Trophoblast cell (in vitro differentiated cells and primary cell): ENCODE measurements at regions not wholly inside any gene's neighbourhood (a gene's known extent, or its start where the extent isn't known, plus 50 kb on each side); places are given as distances from the start of the nearest gene placed in this dataset.

Source experiments
- DNase-seq, 2 donors: peaks; one replicate each; pipeline ENCODE4 v3.0.0-alpha.2; 2016
- H2AFZ ChIP-seq: 2 replicates; pipeline ENCODE4 v1.6.1; 2013; ENCODE audit warnings: low read length, moderate library complexity, mild to moderate bottlenecking; ENCODE audit not compliant: insufficient read depth, poor library complexity
- H2AK5ac ChIP-seq: 2 replicates; pipeline ENCODE4 v1.6.1; 2013; ENCODE audit warnings: mild to moderate bottlenecking, low read length
- H2BK120ac ChIP-seq: 2 replicates; pipeline ENCODE4 v1.6.1; 2013; ENCODE audit warnings: low read length, mild to moderate bottlenecking, moderate library complexity; ENCODE audit not compliant: insufficient read depth, poor library complexity
- H2BK12ac ChIP-seq: 2 replicates; pipeline ENCODE4 v1.6.1; 2013; ENCODE audit warnings: mild to moderate bottlenecking, low read length, moderate library complexity
- H2BK5ac ChIP-seq: 2 replicates; pipeline ENCODE4 v1.6.1; 2013; ENCODE audit warnings: low read length, low read depth, moderate library complexity, mild to moderate bottlenecking; ENCODE audit not compliant: poor library complexity
- H3K14ac ChIP-seq: 2 replicates; pipeline ENCODE4 v1.6.1; 2013; ENCODE audit warnings: mild to moderate bottlenecking, low read length
- H3K18ac ChIP-seq: 2 replicates; pipeline ENCODE4 v1.6.1; 2013; ENCODE audit warnings: mild to moderate bottlenecking, low read length
- H3K23ac ChIP-seq: 2 replicates; pipeline ENCODE4 v1.6.1; 2013; ENCODE audit warnings: low read length
- H3K27ac ChIP-seq: 2 replicates; pipeline ENCODE4 v1.5.1; 2013; ENCODE audit warnings: low read depth, mild to moderate bottlenecking, inconsistent platforms, low read length, moderate library complexity
- H3K27me3 ChIP-seq: 2 replicates; pipeline ENCODE4 v1.6.1; 2013; ENCODE audit warnings: inconsistent platforms, mild to moderate bottlenecking, low read length, moderate library complexity; ENCODE audit not compliant: insufficient read depth
- H3K36me3 ChIP-seq, 2 experiments: 1 replicate in 1 of 2; 2 replicates in 1 of 2; pipeline ENCODE4 v1.6.1; 2013; ENCODE audit warnings: low read length in 2 of 2, mild to moderate bottlenecking in 2 of 2, moderate library complexity in 1 of 2; ENCODE audit not compliant: insufficient read depth in 2 of 2, control insufficient read depth in 1 of 2
- H3K4ac ChIP-seq: 2 replicates; pipeline ENCODE4 v1.6.1; 2013; ENCODE audit warnings: low read depth, mild to moderate bottlenecking, low read length, moderate library complexity
- H3K4me1 ChIP-seq, 2 experiments: 1 replicate in 1 of 2; 2 replicates in 1 of 2; pipeline ENCODE4 v1.6.1; 2013; ENCODE audit warnings: low read length in 2 of 2, mild to moderate bottlenecking in 2 of 2, moderate library complexity in 1 of 2; ENCODE audit not compliant: insufficient read depth in 2 of 2, control insufficient read depth in 1 of 2
- H3K4me2 ChIP-seq: 2 replicates; pipeline ENCODE4 v1.6.1; 2013; ENCODE audit warnings: inconsistent platforms, mild to moderate bottlenecking, low read length, moderate library complexity
- H3K4me3 ChIP-seq: 2 replicates; pipeline ENCODE4 v1.5.1; 2013; ENCODE audit warnings: mild to moderate bottlenecking, low read depth, low read length, inconsistent platforms
- H3K79me1 ChIP-seq: one replicate; pipeline ENCODE4 v1.6.1; 2013; ENCODE audit warnings: low read length
- H3K79me2 ChIP-seq: 2 replicates; pipeline ENCODE4 v1.6.1; 2013; ENCODE audit warnings: low read length, mild to moderate bottlenecking; ENCODE audit not compliant: control insufficient read depth, insufficient read depth, poor library complexity
- H3K9ac ChIP-seq: 2 replicates; pipeline ENCODE4 v1.6.1; 2013; ENCODE audit warnings: mild to moderate bottlenecking, low read length
- H3K9me3 ChIP-seq: 2 replicates; pipeline ENCODE4 v1.6.1; 2013; ENCODE audit warnings: low read depth, mild to moderate bottlenecking, control low read depth, inconsistent platforms, low read length; ENCODE audit not compliant: insufficient read depth
- H4K12ac ChIP-seq: 2 replicates; pipeline ENCODE4 v1.6.1; 2013; ENCODE audit warnings: low read depth, mild to moderate bottlenecking, low read length, moderate library complexity
- H4K8ac ChIP-seq: 2 replicates; pipeline ENCODE4 v1.6.1; 2013; ENCODE audit warnings: low read depth, mild to moderate bottlenecking, low read length, moderate library complexity
- H4K91ac ChIP-seq: one replicate; pipeline ENCODE4 v1.6.1; 2013; ENCODE audit warnings: low read depth, mild to moderate bottlenecking, low read length, moderate library complexity
- WGBS: extraction: QIAGEN DNeasy Blood & Tissue Kit; methylation state at CpG from one replicate; pipeline ENCODE4 v1.1.7; 2013; ENCODE audit warnings: missing lambda C conversion rate; ENCODE audit not compliant: insufficient read length, insufficient coverage; ENCODE audit errors: extremely low coverage; 5-methylcytosine and 5-hydroxymethylcytosine counted together

- WGBS: no CpG with 5 or more reads among the region's 4 CpGs
- H4K91ac ChIP-seq: no peak overlapping the region
Observed at GRCh38 chr4:111775556-111776297, 369.5 kb upstream of the FAM241A start.

GRCh38 chr4:111776561-111776960 lies 368.7 kb upstream of the FAM241A start:
- H3K4ac ChIP-seq: no peak overlapping the region
- no peak overlapping the region for H3K18ac ChIP-seq
- no peak overlapping the region for H3K14ac ChIP-seq
- DNase-seq: no peak
- peaks cover 5% of the 10 kb centered on the region for H3K79me1 ChIP-seq
- H4K91ac ChIP-seq: no peak overlapping the region
- no peak overlapping the region for H4K8ac ChIP-seq
- H3K23ac ChIP-seq: no peak overlapping the region
- no peak overlapping the region for H3K4me2 ChIP-seq
- H3K27me3 ChIP-seq: no peaks in the 10 kb centered on the region
- no peak overlapping the region for H3K4me3 ChIP-seq
- H3K9me3 ChIP-seq: no peaks in the 10 kb centered on the region
- H3K4me1 ChIP-seq: peaks cover 0 to 5% of the 10 kb centered on the region in 2 experiments
- H3K79me2 ChIP-seq: no peaks in the 10 kb centered on the region
- H2BK120ac ChIP-seq: no peak overlapping the region
- H2AFZ ChIP-seq: no peak overlapping the region
- H3K9ac ChIP-seq: no peak overlapping the region
- H3K36me3 ChIP-seq: no peaks in the 10 kb centered on the region
- no peak overlapping the region for H4K12ac ChIP-seq
- H2AK5ac ChIP-seq: no peak overlapping the region
- no peak overlapping the region for H2BK12ac ChIP-seq
- no peak overlapping the region for H2BK5ac ChIP-seq
- no CpG with 5 or more reads among the region's 1 CpG for WGBS
- no peak overlapping the region for H3K27ac ChIP-seq

More at GRCh38 chr4:111775556-111776297, 369.5 kb upstream of the FAM241A start:
- no peaks in the 10 kb centered on the region for H3K36me3 ChIP-seq
- H4K8ac ChIP-seq: no peak overlapping the region
- H3K14ac ChIP-seq: no peak overlapping the region
- no peak overlapping the region for H2BK5ac ChIP-seq
- H3K4me1 ChIP-seq: peaks cover 0 to 3% of the 10 kb centered on the region in 2 experiments
- no peak overlapping the region for H2AFZ ChIP-seq
- H3K79me1 ChIP-seq: peaks cover 3% of the 10 kb centered on the region
- H3K79me2 ChIP-seq: no peaks in the 10 kb centered on the region
- H2BK120ac ChIP-seq: no peak overlapping the region
- H3K9me3 ChIP-seq: no peaks in the 10 kb centered on the region
- H3K4me3 ChIP-seq: no peak overlapping the region
- no peak overlapping the region for H4K12ac ChIP-seq
- H2AK5ac ChIP-seq: no peak overlapping the region
- H2BK12ac ChIP-seq: peak overlapping the region; percentile 66
- no peak overlapping the region for H3K27ac ChIP-seq
- no peak overlapping the region for H3K4me2 ChIP-seq
- no peak overlapping the region for H3K9ac ChIP-seq
- no peaks in the 10 kb centered on the region for H3K27me3 ChIP-seq
- peak in 1 of 2 donors; percentile 4 for DNase-seq
- H3K18ac ChIP-seq: no peak overlapping the region
- H3K4ac ChIP-seq: no peak overlapping the region
- H3K23ac ChIP-seq: no peak overlapping the region

- WGBS: no CpG with 5 or more reads among the region's 1 CpG
- Histone ChIP-seq H3K9ac (no peak overlapping the region), H3K4me1 (peaks cover 0 to 5% of the 10 kb centered on the region in 2 experiments)
Observed at GRCh38 chr4:111778543-111778942, 366.7 kb upstream of the FAM241A start.

GRCh38 chr4:111780965-111781364 lies 364.3 kb upstream of the FAM241A start:
- Histone ChIP-seq H3K18ac (no peak overlapping the region), H3K14ac (no peak overlapping the region), H3K9me3 (no peaks in the 10 kb centered on the region), H4K8ac (no peak overlapping the region), H3K4me1 (peaks cover 0 to 5% of the 10 kb centered on the region in 2 experiments), H3K23ac (no peak overlapping the region), H3K36me3 (no peaks in the 10 kb centered on the region), H3K27me3 (no peaks in the 10 kb centered on the region), H2BK12ac (no peak overlapping the region), H3K4ac (no peak overlapping the region), H3K9ac (no peak overlapping the region), H3K79me1 (peaks cover 5% of the 10 kb centered on the region), H2AFZ (no peak overlapping the region), H3K27ac (peak overlapping the region; percentile 52), H3K4me3 (no peak overlapping the region), H4K12ac (no peak overlapping the region), H2BK120ac (peak overlapping the region; percentile 4), H3K4me2 (no peak overlapping the region), H2AK5ac (no peak overlapping the region), H2BK5ac (no peak overlapping the region), H3K79me2 (no peaks in the 10 kb centered on the region), H4K91ac (peak overlapping the region; percentile 10)
- peak in 1 of 2 donors; percentile 3 for DNase-seq
- no CpG with 5 or more reads among the region's 2 CpGs for WGBS

More at GRCh38 chr4:111778543-111778942, 366.7 kb upstream of the FAM241A start:
- Histone ChIP-seq H4K8ac (no peak overlapping the region), H2BK120ac (no peak overlapping the region), H2BK12ac (no peak overlapping the region), H2AFZ (no peak overlapping the region), H3K4ac (no peak overlapping the region), H3K9me3 (no peaks in the 10 kb centered on the region), H4K91ac (no peak overlapping the region), H3K18ac (no peak overlapping the region), H2AK5ac (no peak overlapping the region), H3K27me3 (no peaks in the 10 kb centered on the region), H3K36me3 (no peaks in the 10 kb centered on the region), H3K79me1 (peaks cover 5% of the 10 kb centered on the region), H2BK5ac (no peak overlapping the region), H3K4me2 (no peak overlapping the region), H3K79me2 (no peaks in the 10 kb centered on the region), H4K12ac (no peak overlapping the region), H3K14ac (no peak overlapping the region), H3K4me3 (no peak overlapping the region), H3K23ac (no peak overlapping the region), H3K27ac (no peak overlapping the region)
- DNase-seq: no peak
